GM13977 (cell line): ENCODE measurements at regions not wholly inside any gene's neighbourhood (a gene's known extent, or its start where the extent isn't known, plus 50 kb on each side); places are given as distances from the start of the nearest gene placed in this dataset.

Source experiments
- DNase-seq: peaks from one replicate; pipeline ENCODE4 v3.0.0; 2012; ENCODE audit warnings: low spot score
- in situ Hi-C: fragments of 300-500 bp; cut with MboI; formaldehyde crosslinking; loops from one replicate; pipeline ENCODE4 v1.12.0; 2022; ENCODE audit warnings: low sequenced_read_pairs, low pct_unique_long_range_greater_than_20kb, mixed read lengths, inconsistent platforms; ENCODE audit not compliant: unreplicated experiment
- TF ChIP-seq, protein P1 (sequence below): IDR thresholded peaks from 2 replicates; pipeline ENCODE4 v1.5.1; 2012; ENCODE audit warnings: mild to moderate bottlenecking, control low read depth; ENCODE audit not compliant: insufficient read depth; ENCODE audit errors: extremely low read depth, missing control alignments

DNA sequence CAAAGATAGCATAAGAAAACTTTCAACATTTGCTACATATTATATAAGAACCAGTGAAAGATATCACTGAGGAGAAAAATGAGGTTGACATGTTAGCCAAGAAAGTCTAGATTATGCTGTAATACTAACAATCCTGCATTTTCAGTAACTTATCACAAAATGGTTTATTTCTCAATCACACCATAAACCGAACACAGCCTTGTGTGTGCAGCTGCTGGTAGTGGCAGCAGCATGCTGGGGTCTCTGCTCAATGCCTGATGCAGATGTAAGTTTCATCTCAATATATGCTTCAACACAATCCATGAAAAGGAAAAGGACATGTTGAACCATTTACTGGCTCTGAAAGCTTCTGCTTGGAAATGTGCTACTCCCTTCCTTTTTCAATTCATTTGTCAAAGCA is 376.3 kb downstream of the GPD2 start:
- no peak for DNase-seq
- in situ Hi-C loops: no loop called here
- TF ChIP-seq, protein P1, sequence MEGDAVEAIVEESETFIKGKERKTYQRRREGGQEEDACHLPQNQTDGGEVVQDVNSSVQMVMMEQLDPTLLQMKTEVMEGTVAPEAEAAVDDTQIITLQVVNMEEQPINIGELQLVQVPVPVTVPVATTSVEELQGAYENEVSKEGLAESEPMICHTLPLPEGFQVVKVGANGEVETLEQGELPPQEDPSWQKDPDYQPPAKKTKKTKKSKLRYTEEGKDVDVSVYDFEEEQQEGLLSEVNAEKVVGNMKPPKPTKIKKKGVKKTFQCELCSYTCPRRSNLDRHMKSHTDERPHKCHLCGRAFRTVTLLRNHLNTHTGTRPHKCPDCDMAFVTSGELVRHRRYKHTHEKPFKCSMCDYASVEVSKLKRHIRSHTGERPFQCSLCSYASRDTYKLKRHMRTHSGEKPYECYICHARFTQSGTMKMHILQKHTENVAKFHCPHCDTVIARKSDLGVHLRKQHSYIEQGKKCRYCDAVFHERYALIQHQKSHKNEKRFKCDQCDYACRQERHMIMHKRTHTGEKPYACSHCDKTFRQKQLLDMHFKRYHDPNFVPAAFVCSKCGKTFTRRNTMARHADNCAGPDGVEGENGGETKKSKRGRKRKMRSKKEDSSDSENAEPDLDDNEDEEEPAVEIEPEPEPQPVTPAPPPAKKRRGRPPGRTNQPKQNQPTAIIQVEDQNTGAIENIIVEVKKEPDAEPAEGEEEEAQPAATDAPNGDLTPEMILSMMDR: no peak

DNA sequence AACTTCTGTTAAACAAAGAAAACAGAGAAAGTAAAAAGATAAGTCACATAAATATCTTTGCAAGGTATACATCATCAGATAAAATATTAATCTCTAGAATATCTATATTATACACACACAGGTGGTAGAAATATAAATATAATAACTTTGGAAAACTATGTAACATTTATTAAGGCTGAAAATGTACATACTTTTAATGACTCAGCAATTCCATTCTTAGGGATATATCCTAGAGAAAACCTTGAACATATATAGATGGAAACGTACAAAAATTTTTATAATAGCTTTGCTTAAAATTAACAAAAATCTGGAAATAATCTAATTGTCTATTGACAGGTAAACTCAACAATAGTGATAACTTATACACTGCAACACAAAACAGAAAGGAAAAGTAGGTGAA is 381.3 kb downstream of the GPD2 start:
- in situ Hi-C loops: no loop called here
- TF ChIP-seq, protein P1: no peak
- no peak for DNase-seq

DNA sequence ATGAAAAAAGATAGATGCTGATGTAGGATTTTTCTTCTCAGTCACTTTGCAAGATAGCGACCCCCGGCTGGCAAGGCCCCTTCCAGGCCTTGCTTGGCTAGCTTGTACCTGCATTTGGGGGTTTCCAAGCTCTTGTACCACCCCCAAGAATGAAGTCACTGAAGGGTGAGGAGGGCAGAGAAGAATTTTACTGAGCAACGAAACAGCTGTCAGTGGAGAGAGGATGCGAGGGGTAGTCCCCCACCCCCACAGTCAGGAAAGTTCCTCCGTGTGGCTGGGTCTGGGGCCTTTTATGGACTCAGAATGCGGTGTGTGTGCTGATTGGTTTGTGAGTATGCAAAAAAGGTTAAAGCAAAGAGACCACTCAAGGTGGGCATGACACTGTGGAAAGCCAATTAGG is 382.0 kb downstream of the GPD2 start:
- DNase-seq: no peak
- TF ChIP-seq, protein P1: no peak
- in situ Hi-C loops: no loop called here

DNA sequence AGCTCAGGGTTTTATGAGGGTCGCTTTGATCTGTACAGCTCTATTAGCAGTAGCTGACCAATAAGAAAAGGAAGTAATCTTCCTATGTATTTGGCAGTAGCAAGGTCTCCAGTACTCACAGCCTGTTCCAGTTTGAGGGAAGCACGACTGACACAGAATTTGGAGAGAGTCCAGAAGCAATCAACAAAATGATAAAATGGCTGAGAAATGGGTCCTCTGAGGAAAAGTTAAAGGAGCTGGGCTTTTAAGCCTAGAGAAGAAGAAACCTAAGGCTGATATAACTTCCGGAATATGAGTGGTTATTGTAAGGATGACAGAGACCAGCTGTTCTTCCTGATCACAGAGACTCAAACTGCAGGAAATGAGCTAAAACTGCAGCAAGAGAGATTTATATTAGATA is 382.8 kb downstream of the GPD2 start:
- DNase-seq: no peak
- in situ Hi-C loops: no loop called here
- TF ChIP-seq, protein P1: no peak

DNA sequence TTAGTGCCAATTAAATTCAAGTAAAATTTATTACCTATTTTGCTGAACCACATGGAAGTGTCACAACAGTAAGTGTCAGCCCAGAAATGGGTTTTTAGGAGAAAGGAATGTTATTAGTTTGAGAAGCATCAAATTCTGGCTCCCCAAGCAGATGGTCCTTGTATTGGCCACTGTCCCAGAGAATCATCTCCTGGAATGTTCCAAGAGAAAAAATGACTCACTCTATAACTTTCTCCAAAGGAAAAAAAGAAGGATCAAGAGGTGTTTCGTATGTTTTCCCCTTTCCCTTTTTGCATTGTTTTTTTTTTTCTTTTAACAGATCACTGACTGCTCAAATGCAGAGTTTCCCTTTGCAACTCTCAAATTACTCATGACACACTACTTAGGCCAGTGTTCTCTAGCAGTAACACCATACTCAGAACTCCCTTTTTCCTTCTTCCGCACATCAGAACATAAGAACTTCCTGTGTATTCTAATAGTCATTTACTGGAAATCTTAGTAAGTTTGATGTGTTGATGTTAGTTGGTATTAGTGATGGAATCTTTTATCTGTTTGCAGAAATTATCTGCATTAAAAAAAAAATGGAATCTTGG is 390.3 kb downstream of the GPD2 start:
- DNase-seq: no peak
- in situ Hi-C loops: no loop called here
- TF ChIP-seq, protein P1: no peak

DNA sequence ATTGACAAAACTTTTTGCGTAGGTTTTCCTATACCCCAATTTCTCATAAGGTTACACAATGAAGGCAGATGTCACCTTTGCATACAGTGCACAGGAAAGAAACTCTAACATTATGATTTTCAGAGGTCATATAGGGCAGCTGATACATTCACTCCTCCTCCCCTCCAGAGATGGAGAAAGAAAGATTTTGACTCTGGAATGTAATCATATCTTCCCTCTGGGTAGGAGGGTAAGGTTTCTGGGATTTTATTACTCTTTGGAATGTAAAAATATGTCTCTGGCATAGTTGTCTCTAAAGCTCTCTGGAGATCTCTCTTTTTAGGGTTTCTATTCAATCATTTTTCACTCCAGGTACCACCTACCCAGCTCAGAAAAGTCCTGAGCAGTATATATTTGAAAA is 398.3 kb downstream of the GPD2 start:
- in situ Hi-C loops: no loop called here
- TF ChIP-seq, protein P1: no peak
- DNase-seq: no peak
